ENCODE measurements at regions not wholly inside any gene's neighbourhood (a gene's known extent, or its start where the extent isn't known, plus 50 kb on each side); places are given as distances from the start of the nearest gene placed in this dataset.

GRCh38 chr16:49931266-49931665 is 75.4 kb upstream of the ZNF423 start:
- ATAC-seq (no peak), DNase-seq (ENCODE audit: low spot score) (no peak)
- peaks cover 3% of the 10 kb centered on the region; the same call in 1 of the 2 replicates for H3K27me3 Mint-ChIP-seq (ENCODE audit: low read depth)
- TF ChIP-seq ATF1 (CRISPR knock-in tag; IDR thresholded peaks at IDR 0.05) (no peak), AR (CRISPR knock-in tag; IDR thresholded peaks at IDR 0.05) (no peak), NR1H2 (CRISPR knock-in tag; IDR thresholded peaks at IDR 0.05) (no peak), ZNF317 (CRISPR knock-in tag; IDR thresholded peaks at IDR 0.05; ENCODE audit: borderline replicate concordance, low read depth) (no peak), USF1 (CRISPR knock-in tag; IDR thresholded peaks at IDR 0.05) (no peak), PREB (CRISPR knock-in tag; IDR thresholded peaks at IDR 0.05; ENCODE audit: borderline replicate concordance) (no peak)
- H3K27ac Mint-ChIP-seq = no peak overlapping the region
- CTCF ChIA-PET = interaction anchor here (1.2 to 2.2 kb wide), 2 partner anchors 13 to 74 kb away, joined by 3 to 8 read pairs; no protein-coding TSS in a partner anchor
- H3K4me3 Mint-ChIP-seq = no peak overlapping the region
- H3K4me1 Mint-ChIP-seq = peaks cover 7% of the 10 kb centered on the region
- H3K36me3 Mint-ChIP-seq = no peaks in the 10 kb centered on the region
- no peaks in the 10 kb centered on the region for H3K9me3 Mint-ChIP-seq
- POLR2A ChIA-PET = no interaction called here

- Mint-ChIP-seq H3K9me3 (no peaks in the 10 kb centered on the region), H3K27me3 (ENCODE audit: low read depth) (peaks cover 3% of the 10 kb centered on the region; the same call in 1 of the 2 replicates), H3K36me3 (no peaks in the 10 kb centered on the region), H3K4me3 (no peak overlapping the region), H3K27ac (no peak overlapping the region), H3K4me1 (peaks cover 7% of the 10 kb centered on the region)
- TF ChIP-seq TP53 (CRISPR knock-in tag; IDR thresholded peaks at IDR 0.05) (no peak), FOXP4 (CRISPR knock-in tag; IDR thresholded peaks at IDR 0.05) (no peak), ZNF671 (CRISPR knock-in tag; IDR thresholded peaks at IDR 0.05) (no peak), ZNF512 (CRISPR knock-in tag; IDR thresholded peaks at IDR 0.05; ENCODE audit: borderline replicate concordance) (no peak), EMX1 (CRISPR knock-in tag; IDR thresholded peaks at IDR 0.05) (no peak), ZBTB21 (CRISPR knock-in tag; IDR thresholded peaks at IDR 0.05; ENCODE audit: borderline replicate concordance) (no peak), HMGA2 (CRISPR knock-in tag; IDR thresholded peaks at IDR 0.05) (no peak)
- ChIA-PET CTCF (interaction anchor here (0.6 to 2.3 kb wide), 5 partner anchors 10 to 74 kb away, joined by 3 to 9 read pairs (median 5); no protein-coding TSS in a partner anchor), POLR2A (no interaction called here)
- ATAC-seq = no peak
- DNase-seq (ENCODE audit: low spot score) = no peak
Observed at GRCh38 chr16:49931916-49932315, 76.0 kb upstream of the ZNF423 start.

GRCh38 chr16:49932434-49932833 is 76.5 kb upstream of the ZNF423 start:
- Mint-ChIP-seq H3K36me3 (no peaks in the 10 kb centered on the region), H3K27me3 (ENCODE audit: low read depth) (peaks cover 3% of the 10 kb centered on the region), H3K4me1 (peaks cover 7% of the 10 kb centered on the region), H3K9me3 (peaks cover under 1% of the 10 kb centered on the region; the same call in 1 of the 2 replicates), H3K4me3 (no peak overlapping the region), H3K27ac (no peak overlapping the region)
- ChIA-PET CTCF (interaction anchor here (0.9 to 2.3 kb wide), 5 partner anchors 11 to 525 kb away, joined by 3 to 9 read pairs (median 5); no protein-coding TSS in a partner anchor), POLR2A (no interaction called here)
- DNase-seq (ENCODE audit: low spot score) (no peak), ATAC-seq (no peak)
- TF ChIP-seq PRRX2 (CRISPR knock-in tag; IDR thresholded peaks at IDR 0.05) (no peak), SMAD3 (CRISPR knock-in tag; IDR thresholded peaks at IDR 0.05; ENCODE audit: borderline replicate concordance) (no peak), NFYB (CRISPR knock-in tag; conservative IDR thresholded peaks at IDR 0.05; ENCODE audit: low read depth) (no peak)
